ENCODE measurements at regions not wholly inside any gene's neighbourhood (a gene's known extent, or its start where the extent isn't known, plus 50 kb on each side); places are given as distances from the start of the nearest gene placed in this dataset.

DNA sequence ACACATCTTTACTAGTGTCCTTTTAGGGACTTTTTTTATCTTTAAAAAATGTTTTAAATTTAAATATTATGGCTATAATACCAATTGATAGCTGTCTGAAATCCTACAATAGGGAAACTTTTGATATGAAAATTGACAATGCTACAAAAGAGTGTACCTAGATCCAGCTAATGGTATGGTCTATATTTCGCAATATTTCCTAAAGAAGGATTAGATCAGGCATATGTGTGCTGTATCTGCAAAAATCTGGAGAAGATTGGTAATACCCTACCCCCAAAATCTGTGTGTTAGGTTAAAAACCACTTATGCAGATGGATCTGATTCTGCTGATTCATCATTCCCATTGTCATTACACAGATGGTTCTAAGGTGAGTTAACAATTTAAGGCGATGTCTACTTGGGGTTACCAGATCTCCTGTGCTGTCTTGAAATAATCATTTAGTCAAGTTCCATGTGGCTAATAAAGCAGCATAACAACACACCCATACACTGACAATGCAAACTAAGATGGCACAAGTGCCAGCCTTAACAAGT, 137.1 kb downstream of the GASK1B start:
- TF ChIP-seq, protein P1, sequence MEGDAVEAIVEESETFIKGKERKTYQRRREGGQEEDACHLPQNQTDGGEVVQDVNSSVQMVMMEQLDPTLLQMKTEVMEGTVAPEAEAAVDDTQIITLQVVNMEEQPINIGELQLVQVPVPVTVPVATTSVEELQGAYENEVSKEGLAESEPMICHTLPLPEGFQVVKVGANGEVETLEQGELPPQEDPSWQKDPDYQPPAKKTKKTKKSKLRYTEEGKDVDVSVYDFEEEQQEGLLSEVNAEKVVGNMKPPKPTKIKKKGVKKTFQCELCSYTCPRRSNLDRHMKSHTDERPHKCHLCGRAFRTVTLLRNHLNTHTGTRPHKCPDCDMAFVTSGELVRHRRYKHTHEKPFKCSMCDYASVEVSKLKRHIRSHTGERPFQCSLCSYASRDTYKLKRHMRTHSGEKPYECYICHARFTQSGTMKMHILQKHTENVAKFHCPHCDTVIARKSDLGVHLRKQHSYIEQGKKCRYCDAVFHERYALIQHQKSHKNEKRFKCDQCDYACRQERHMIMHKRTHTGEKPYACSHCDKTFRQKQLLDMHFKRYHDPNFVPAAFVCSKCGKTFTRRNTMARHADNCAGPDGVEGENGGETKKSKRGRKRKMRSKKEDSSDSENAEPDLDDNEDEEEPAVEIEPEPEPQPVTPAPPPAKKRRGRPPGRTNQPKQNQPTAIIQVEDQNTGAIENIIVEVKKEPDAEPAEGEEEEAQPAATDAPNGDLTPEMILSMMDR (IDR thresholded peaks at IDR 0.05), result no peak
- no peak for TF ChIP-seq POLR2A (IDR thresholded peaks at IDR 0.05)

Data from testis (tissue), 2 donors.